GM23248 (cell line): ENCODE measurements at regions not wholly inside any gene's neighbourhood (a gene's known extent, or its start where the extent isn't known, plus 50 kb on each side); places are given as distances from the start of the nearest gene placed in this dataset.

Experiments
- EZH2 ChIP-seq: fragments of 200-600 bp; sonication (generic); IDR thresholded peaks from 2 replicates; pipeline ENCODE4 v1.6.1; 2018; ENCODE audit warnings: antibody characterized with exemption, mild to moderate bottlenecking; ENCODE audit not compliant: insufficient read depth, poor library complexity, severe bottlenecking
- EZH2phosphoT487 ChIP-seq: fragments of 200-600 bp; sonication (generic); IDR thresholded peaks from 2 replicates; pipeline ENCODE4 v1.6.1; 2018; ENCODE audit warnings: antibody characterized with exemption, moderate library complexity, mild to moderate bottlenecking, low read depth; ENCODE audit not compliant: insufficient read depth

GRCh38 chr18:37709740-37710139, 144.1 kb upstream of the CELF4 start:
- no peak for TF ChIP-seq EZH2
- TF ChIP-seq EZH2phosphoT487 = no peak
